HG02588 (cell line): ENCODE measurements at regions not wholly inside any gene's neighbourhood (a gene's known extent, or its start where the extent isn't known, plus 50 kb on each side); places are given as distances from the start of the nearest gene placed in this dataset.
"Not testable (repeated sequence)": the region's sequence is repeated elsewhere in the genome, so short reads cannot be mapped to it uniquely, and the experiment has no call there.

ENCODE experiments used
- ATAC-seq: cut with Tn5 transposase; IDR thresholded peaks from one replicate; pipeline ENCODE4 v1.9.1; 2021; ENCODE audit warnings: mild to moderate bottlenecking, moderate library complexity; ENCODE audit not compliant: unreplicated experiment

- no peak for ATAC-seq
Measured at GRCh38 chr16:63890723-63891122, 1231.1 kb downstream of the CDH11 start.

GRCh38 chr16:63890081-63890480 lies 1231.8 kb downstream of the CDH11 start:
- ATAC-seq, result no peak

- ATAC-seq, result no peak
Measured at GRCh38 chr16:63883091-63883490, 1238.8 kb downstream of the CDH11 start.

- no peak for ATAC-seq
Measured at GRCh38 chr16:63882576-63882975, 1239.3 kb downstream of the CDH11 start.

- ATAC-seq, result no peak
Measured at GRCh38 chr16:63880948-63881347, 1240.9 kb downstream of the CDH11 start.

GRCh38 chr16:63877401-63877800 lies 1244.5 kb downstream of the CDH11 start:
- ATAC-seq, result no peak

- no peak for ATAC-seq
Measured at GRCh38 chr16:63876103-63876502, 1245.8 kb downstream of the CDH11 start.

GRCh38 chr16:63860700-63861099 lies 1261.2 kb downstream of the CDH11 start:
- not testable (repeated sequence) for ATAC-seq

GRCh38 chr16:63856537-63856936 lies 1265.3 kb downstream of the CDH11 start:
- ATAC-seq, result no peak

GRCh38 chr16:63850979-63851378 lies 1270.9 kb downstream of the CDH11 start:
- no peak for ATAC-seq

- ATAC-seq, result no peak
Measured at GRCh38 chr16:63841271-63841670, 1280.6 kb downstream of the CDH11 start.

GRCh38 chr16:63830061-63830460 lies 1291.8 kb downstream of the CDH11 start:
- no peak for ATAC-seq

- ATAC-seq, result no peak
Measured at GRCh38 chr16:63822818-63823217, 1299.0 kb downstream of the CDH11 start.

GRCh38 chr16:63816276-63816675 lies 1305.6 kb downstream of the CDH11 start:
- ATAC-seq, result no peak

- ATAC-seq, result no peak
Measured at GRCh38 chr16:63813862-63814261, 1308.0 kb downstream of the CDH11 start.

- no peak for ATAC-seq
Measured at GRCh38 chr16:63808730-63809129, 1313.1 kb downstream of the CDH11 start.

- ATAC-seq, result no peak
Measured at GRCh38 chr16:63806794-63807506, 1314.9 kb downstream of the CDH11 start.

GRCh38 chr16:63804126-63804525 lies 1317.7 kb downstream of the CDH11 start:
- ATAC-seq, result no peak

- no peak for ATAC-seq
Measured at GRCh38 chr16:63789603-63790002, 1332.3 kb downstream of the CDH11 start.

- no peak for ATAC-seq
Measured at GRCh38 chr16:63787014-63787413, 1334.8 kb downstream of the CDH11 start.

- no peak for ATAC-seq
Measured at GRCh38 chr16:63785170-63785569, 1336.7 kb downstream of the CDH11 start.

GRCh38 chr16:63776437-63776836 lies 1345.4 kb downstream of the CDH11 start:
- no peak for ATAC-seq

- no peak for ATAC-seq
Measured at GRCh38 chr16:63776034-63776433, 1345.8 kb downstream of the CDH11 start.
